Stimulated activated CD8-positive, alpha-beta memory T cell treated with anti-CD3 and anti-CD28 coated beads, Interleukin-15, amount 100 ng/mL, for 24 hours (primary cell): ENCODE measurements at regions not wholly inside any gene's neighbourhood (a gene's known extent, or its start where the extent isn't known, plus 50 kb on each side); places are given as distances from the start of the nearest gene placed in this dataset.

ENCODE experiments used
- DNase-seq: peaks from one replicate; pipeline ENCODE4 v3.0.0-alpha.2; 2020; ENCODE audit warnings: low read depth

- DNase-seq, result no peak
These were observed 458.7 kb upstream of the ADAMTS5 start for GRCh38 chr21:27425574-27425973.

DNA sequence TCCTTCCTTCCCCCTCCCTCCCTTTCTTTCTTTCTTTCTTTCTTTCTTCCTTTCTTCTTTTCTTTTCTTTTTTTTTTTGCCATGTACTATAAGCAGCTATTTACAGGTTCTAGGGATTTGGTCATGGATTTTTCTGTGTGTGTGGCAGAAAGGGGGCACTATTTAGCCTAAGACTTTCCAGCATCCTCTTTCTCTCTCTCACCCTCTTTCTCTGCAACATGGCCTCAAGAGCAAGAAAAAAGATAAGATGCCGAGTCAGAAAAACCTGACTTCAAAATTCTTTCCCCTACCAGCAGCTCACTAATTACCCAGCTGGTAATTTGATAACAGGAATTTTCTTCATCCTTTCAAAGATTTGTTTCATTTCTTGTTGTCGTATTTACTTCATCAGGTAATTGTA is 458.3 kb upstream of the ADAMTS5 start:
- no peak for DNase-seq

DNA sequence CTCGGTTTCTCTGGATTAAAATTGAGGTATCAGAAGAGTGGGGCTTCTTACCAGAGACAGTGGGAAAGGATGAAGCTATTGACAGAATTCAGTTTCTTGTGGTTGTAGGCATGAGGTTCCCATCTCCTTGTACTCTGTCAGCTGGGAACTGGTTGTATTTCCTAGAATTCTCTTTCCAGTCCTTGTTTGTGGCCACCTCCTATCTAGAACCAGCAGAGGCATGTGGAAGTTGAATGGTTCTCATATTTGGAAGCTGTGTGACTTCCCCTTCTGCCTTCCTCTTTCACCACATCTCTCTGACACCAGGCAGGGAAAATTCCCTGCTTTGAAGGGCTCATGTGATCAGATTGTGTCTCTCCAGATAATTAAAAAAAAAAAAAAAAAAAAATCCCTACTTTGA is 457.7 kb upstream of the ADAMTS5 start:
- no peak for DNase-seq

DNA sequence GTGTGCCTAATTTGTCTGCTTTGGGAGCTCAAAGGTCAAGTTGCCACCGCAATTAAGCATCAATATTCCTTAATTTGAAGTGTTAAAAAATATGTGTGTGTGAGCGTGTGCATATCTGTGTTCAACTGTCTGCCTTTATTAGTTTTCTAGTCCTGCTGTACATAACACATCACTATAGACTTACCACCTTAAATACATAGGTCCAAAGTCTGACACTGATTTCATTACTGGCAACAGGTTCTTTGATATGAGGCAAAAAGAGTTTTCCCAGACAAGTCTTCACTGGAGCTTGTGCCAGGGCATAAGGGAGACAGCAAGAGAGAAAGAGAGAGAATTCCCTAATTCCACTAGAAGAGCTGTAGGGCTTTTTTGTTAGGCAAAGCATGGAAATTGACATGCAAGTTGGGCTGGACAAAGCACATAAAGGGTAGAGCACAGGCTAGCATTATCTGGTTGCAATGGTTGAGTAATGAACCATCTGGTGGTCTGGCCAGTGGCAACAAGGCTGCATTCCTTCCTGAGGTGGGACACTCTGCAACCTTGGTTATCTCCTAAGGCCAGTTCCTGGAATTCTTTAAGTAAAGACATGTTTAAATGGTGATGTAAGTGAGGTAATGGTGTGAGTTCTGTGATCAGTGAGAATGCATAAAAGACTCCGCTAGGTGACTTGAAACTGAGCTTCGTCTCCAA is 457.2 kb upstream of the ADAMTS5 start:
- no peak for DNase-seq

DNA sequence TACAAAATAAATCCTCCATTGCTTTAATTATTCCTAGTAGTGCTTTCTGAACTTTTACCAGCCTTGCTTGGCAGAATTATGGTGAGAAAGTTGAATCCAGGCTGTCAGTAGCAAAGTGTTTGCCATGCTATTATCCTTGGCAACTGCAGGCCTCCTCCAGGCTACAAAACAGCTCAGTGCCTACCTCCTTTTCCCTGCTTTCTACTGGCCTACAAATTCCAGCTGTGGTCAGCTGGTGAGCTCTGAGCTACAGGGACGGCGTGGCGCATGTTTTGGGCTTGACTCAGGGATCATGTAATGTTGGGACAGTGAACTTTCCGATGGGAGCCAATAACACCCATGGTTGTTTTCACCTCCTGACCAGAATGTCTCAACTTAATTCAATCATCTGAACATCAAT is 456.1 kb upstream of the ADAMTS5 start:
- no peak for DNase-seq

- no peak for DNase-seq
These were observed 455.5 kb upstream of the ADAMTS5 start for GRCh38 chr21:27422435-27422834.

GRCh38 chr21:27421654-27422053 is 454.8 kb upstream of the ADAMTS5 start:
- no peak for DNase-seq

DNA sequence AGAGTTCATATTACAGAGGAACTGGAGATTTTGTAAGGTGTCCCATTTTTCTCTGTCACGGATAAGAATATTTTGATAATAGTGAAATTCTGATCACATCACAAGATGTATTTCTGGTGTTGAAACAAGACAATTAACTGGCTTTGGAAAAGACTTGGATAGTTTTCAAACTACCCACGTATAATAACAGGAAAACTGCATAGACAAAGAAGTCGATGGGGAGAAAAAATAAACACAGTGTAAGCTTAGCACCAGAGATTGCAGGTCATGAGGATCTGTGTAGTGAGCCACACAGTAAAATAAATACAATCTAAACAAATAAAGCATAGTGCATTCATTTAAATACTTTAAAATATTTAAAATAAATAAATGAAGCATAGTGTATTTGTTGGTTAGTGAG is 452.3 kb upstream of the ADAMTS5 start:
- no peak for DNase-seq

DNA sequence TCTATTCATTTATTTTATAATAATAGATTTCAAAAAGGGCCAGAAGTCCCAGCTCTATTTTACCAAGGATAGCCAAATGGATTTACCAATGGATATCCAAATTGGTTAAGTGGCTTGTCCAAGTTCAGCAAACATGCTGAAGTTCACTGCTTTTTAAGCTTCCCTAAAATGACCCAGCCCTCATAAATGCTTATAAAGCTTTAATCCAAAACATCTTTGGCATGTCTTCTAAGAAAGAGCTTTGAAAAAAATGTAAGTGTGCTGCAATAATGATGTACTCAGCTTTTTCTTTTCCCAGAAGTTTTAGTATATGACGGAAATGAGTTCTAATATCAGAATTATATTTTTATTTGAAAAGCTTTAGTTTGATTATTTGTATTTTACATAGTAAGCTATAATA is 451.5 kb upstream of the ADAMTS5 start:
- no peak for DNase-seq

DNA sequence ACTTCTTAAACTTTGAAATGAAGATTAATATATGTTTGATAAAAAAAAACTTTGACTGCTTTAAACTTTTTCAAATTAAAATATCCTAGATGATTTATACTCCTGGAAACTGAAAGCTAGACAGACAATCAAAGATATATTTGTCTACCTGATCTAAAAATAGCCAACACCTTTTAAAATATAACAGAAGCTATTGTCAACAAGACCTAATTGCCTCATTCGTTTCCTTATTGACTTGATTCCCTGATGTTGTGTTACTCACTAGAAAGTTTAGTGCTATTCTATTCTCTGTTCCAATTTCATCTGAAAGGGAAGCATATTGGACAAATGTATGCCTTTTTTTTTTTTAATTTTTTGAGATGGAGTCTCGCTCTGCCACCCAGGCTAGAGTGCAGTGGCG is 445.6 kb upstream of the ADAMTS5 start:
- DNase-seq, result no peak

GRCh38 chr21:27408826-27409225 is 441.9 kb upstream of the ADAMTS5 start:
- no peak for DNase-seq

DNA sequence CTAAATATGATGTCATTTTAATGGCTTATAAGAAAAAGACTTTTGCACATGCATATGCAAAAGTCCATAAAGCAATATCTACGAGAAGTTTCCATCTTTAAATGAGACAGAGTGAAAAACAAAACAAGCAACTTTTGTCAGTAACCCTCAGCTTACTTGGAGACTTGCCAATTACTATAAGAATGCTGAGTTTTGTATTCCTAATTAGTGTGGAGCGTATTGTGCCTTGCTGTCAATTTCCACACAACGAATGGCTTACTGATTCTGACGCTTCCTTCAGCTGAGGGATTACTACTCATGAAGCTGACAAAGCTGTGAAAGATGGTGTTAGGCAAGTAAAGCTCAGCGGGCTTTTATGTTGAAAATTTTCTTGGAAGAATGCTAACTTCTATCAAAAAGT is 440.4 kb upstream of the ADAMTS5 start:
- no peak for DNase-seq

DNA sequence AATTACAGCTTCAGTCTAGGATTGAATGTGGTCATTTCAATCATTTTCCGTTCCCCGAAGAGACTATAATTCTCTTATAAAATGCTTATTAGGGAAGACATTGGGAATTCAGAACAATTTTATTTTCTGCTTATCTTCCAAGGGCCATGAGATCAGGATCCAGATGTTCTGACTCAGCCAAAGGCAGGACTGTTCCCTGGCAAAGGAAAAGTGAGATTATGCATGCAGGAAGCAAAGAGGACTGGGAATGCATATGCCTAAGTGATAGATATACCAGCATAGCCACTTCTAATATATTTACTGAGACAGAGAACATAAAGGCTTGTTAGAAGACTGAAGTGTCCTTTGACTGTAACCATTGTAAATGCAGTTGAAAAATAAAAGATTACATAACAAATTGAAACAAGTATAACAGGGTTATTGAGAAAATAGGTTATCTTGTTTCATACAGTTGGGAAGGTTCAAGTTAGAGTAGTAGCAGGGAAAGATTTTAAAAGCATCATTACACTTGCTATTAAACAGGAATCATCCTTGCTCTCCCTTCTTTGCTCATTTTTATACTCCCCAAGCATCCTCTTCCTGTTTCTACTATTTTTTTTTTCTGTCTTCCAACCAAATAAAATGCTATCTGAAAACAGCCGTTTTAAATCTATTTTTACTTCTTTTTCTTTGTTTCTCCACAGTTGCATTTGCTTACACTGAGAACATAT is 439.6 kb upstream of the ADAMTS5 start:
- no peak for DNase-seq

DNA sequence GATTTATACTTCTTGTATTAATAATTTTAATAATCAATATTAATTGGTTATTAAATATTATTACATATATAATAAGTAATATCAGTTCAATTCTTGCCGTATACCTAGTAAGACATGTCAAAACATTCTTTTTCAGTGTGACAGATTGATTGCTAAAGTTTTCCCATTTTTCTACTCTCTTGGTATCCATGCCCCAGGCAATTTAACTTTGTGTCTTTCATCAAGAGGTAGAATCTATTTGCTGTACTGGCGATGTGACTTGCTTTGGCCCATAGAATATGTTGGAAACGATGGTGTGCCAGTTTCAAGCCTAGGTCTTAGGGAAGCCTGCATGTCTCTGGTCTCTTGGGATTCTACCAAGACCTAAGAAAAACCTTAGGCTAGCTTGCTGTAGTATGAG is 436.1 kb upstream of the ADAMTS5 start:
- no peak for DNase-seq

DNA sequence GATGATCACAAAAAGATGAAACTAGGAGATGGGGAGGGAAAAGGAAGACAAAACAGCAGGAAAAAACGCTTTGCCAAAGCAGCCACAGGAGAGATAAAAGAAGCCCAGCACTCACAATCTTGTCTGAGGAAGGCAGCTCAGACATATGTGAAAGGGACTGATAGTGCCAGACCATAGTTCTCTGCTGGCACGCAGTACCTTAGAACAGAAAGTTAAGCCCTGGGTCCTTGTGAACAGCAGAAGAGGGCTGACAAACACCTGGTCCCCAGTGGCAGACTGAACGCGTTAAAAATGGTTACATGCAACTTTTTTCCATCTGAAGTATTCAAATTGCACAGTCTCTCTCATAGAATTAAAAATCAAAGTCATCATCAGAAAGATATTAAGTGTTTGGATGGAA is 433.2 kb upstream of the ADAMTS5 start:
- DNase-seq, result no peak

DNA sequence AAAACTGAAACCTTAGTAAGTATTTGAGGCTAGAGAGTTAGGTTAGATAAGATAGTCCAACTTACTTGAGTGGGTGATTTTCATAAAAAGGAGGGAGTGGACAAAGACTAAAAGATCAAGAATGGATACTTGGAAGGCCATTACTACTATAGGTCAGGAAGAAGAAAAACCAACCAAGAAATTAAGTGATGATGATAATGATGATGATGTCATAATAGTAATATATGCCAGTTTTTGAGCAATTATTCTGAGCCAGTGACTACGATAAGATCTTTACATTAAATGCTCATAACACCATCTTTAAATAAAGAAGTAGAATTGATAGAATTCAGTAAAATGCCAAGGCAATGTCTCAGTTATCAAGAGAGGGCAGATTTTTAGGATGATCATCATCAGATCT is 430.7 kb upstream of the ADAMTS5 start:
- DNase-seq, result no peak

GRCh38 chr21:27393726-27394125 is 426.8 kb upstream of the ADAMTS5 start:
- no peak for DNase-seq

- DNase-seq, result no peak
These were observed 425.1 kb upstream of the ADAMTS5 start for GRCh38 chr21:27391990-27392389.

DNA sequence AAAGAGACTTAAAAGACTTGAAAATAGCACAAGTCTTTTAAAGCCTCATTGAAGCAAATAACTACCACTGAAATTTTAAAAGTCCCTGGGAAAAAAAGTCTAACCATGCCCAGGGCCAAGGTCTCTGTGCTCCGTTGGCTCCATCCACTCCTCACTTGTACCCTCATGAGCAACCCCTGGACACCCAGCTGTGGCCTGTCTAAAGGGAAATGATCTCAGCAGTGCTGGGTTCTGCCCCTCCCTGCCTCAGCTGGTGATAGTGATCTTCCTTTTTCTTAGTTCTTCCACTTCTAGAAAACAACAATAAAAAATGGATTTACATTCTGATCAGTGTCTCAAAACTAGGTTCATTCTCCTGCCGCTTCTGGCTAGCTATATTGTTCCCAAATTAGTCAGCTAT is 423.5 kb upstream of the ADAMTS5 start:
- no peak for DNase-seq

DNA sequence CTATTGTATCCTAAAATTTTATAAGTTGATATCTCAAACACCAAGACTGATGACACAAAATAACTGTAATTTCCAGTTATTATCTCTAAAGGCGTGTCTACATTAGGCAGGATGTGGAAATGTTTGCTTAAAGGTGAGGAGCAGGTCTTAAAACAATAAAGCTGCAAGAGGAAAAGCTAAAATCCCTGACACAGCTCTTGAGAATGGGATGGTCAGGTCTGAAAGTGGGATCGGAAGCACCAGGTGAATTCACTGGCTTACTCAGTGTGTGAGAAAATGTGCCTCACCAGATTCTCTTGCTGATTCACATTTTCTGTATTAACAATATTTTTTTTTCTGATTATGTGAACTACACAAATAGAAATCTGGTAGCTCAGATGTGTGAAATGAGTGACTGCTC is 421.9 kb upstream of the ADAMTS5 start:
- DNase-seq, result no peak

GRCh38 chr21:27382404-27382803 is 415.5 kb upstream of the ADAMTS5 start:
- no peak for DNase-seq

DNA sequence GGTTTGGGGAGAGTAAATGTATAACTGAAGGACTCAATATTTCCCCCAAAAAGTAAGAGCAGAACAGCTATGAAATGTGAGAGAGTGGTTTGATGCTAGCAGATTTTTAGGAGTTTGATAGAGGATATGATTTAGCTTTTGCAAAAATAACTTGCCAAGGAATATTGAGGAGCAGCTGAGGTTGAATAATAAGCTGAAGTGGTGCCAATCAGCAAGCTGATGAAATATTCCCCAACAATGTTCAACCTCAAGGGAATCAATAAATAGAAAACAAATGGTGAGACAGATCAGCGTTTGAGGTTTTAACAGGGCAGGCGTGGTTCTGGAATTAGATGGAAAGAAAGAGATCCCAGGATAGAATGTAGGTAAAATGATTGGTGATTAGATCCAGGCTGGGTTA is 413.4 kb upstream of the ADAMTS5 start:
- no peak for DNase-seq

- DNase-seq, result no peak
These were observed 412.5 kb upstream of the ADAMTS5 start for GRCh38 chr21:27379354-27379753.

DNA sequence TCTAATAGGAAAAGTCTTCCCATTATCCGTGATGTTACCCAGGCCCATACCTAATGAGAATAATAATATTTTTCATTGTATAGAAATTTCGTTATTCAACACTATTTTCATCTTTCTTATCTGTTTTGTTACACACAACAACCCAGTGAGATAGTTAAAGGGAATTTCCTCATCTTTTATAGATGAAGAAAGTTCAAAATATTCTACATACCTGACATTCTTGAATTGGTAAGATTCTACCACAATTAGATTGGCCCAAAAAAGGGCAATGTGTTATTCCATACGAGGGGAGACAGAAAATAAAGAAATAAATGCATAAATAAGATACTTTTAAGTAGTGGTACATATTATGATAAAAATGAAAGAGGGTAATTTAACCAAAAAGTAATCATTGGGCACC is 405.5 kb upstream of the ADAMTS5 start:
- DNase-seq, result no peak
